ENCODE measurements at regions not wholly inside any gene's neighbourhood (a gene's known extent, or its start where the extent isn't known, plus 50 kb on each side); places are given as distances from the start of the nearest gene placed in this dataset.

DNA sequence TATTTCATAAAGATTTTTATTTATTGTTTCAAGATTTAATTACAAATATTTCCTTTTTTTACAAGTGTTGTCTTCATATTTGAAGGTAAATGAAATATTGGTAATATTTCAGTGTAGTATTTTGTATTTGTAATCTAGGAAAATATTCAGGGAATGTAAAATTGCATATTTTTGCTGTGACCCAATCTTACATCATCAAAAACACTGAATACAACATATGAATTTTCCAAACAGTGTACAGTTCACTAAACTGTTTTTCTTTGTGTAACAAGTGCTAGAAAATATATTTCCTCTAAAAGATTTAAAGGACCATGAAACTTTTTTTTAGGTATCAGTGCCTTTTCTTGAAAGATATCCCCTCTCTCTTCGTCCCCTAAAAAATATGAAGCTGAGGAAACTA, 251.9 kb upstream of the KCND2 start:
- no peaks in the 10 kb centered on the region for H4K20me1 ChIP-seq (ENCODE audit: control insufficient read depth, insufficient read depth, low read depth, low read length)
- H3K27ac ChIP-seq (ENCODE audit: low read depth, low read length) = no peak overlapping the region
- no peaks in the 10 kb centered on the region for H3F3A ChIP-seq (ENCODE audit: control insufficient read depth, insufficient read depth)
- H3K27me3 ChIP-seq (ENCODE audit: control insufficient read depth, low read length) = no peaks in the 10 kb centered on the region
- H3K36me3 ChIP-seq (ENCODE audit: control insufficient read depth, low read length) = no peaks in the 10 kb centered on the region
- H3K9me3 ChIP-seq (ENCODE audit: control insufficient read depth, insufficient read depth, low read length) = no peaks in the 10 kb centered on the region
- no peaks in the 10 kb centered on the region for H3K4me1 ChIP-seq (ENCODE audit: control insufficient read depth, low read length)
- no peak overlapping the region for H3K4me3 ChIP-seq (ENCODE audit: low read length)
- H3K9me2 ChIP-seq (replicated peaks; ENCODE audit: control insufficient read depth, low read length) = no peaks in the 10 kb centered on the region; the same call in 1 of the 2 replicates
- H3K79me2 ChIP-seq (ENCODE audit: control insufficient read depth, low read length) = no peaks in the 10 kb centered on the region
- TF ChIP-seq, protein P1, sequence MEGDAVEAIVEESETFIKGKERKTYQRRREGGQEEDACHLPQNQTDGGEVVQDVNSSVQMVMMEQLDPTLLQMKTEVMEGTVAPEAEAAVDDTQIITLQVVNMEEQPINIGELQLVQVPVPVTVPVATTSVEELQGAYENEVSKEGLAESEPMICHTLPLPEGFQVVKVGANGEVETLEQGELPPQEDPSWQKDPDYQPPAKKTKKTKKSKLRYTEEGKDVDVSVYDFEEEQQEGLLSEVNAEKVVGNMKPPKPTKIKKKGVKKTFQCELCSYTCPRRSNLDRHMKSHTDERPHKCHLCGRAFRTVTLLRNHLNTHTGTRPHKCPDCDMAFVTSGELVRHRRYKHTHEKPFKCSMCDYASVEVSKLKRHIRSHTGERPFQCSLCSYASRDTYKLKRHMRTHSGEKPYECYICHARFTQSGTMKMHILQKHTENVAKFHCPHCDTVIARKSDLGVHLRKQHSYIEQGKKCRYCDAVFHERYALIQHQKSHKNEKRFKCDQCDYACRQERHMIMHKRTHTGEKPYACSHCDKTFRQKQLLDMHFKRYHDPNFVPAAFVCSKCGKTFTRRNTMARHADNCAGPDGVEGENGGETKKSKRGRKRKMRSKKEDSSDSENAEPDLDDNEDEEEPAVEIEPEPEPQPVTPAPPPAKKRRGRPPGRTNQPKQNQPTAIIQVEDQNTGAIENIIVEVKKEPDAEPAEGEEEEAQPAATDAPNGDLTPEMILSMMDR (IDR thresholded peaks at IDR 0.05; ENCODE audit: low read depth, low read length, poor library complexity, severe bottlenecking) = no peak
- no peak for TF ChIP-seq EZH2phosphoT487 (IDR thresholded peaks at IDR 0.05; ENCODE audit: borderline replicate concordance, low read length)
- H3K4me2 ChIP-seq (ENCODE audit: low read length) = no peak overlapping the region

DNA sequence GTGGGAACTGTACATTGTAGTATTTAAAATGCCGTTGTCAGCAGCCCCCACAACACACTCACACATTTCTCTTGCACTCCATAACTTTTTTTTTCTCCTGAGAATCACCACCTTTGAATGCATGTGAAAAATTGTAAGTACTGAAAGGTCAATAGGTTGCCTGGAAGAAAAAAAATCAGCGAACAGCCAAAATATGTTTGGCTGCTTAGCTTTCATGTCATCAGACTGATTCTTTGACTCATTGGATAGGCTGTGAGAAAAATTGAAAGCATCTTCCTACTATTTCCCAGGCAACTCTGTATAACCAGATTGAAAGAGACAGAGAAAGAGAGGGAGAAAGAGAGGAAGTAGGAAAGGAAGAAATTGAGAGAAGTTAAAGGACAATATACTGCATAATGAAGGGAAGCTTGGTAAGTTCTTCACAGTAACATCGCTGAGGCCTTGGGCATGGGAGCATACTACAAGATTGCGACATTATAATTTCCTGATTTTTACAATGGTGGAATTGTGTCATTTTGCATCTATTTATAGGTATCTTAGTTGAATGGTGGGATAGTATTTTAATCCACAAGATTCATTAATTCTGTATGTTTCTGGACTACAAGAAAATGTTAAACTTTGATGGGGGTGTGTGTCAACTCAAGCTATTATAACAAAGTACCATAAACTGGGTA, 249.3 kb upstream of the KCND2 start:
- Histone ChIP-seq H3K27ac (ENCODE audit: low read depth, low read length) (no peak overlapping the region), H3K9me2 (replicated peaks; ENCODE audit: control insufficient read depth, low read length) (no peaks in the 10 kb centered on the region; the same call in 1 of the 2 replicates), H3K27me3 (ENCODE audit: control insufficient read depth, low read length) (no peaks in the 10 kb centered on the region), H3K4me3 (ENCODE audit: low read length) (no peak overlapping the region), H3K9me3 (ENCODE audit: control insufficient read depth, insufficient read depth, low read length) (no peaks in the 10 kb centered on the region), H3K79me2 (ENCODE audit: control insufficient read depth, low read length) (no peaks in the 10 kb centered on the region), H3K4me1 (ENCODE audit: control insufficient read depth, low read length) (no peaks in the 10 kb centered on the region), H3F3A (ENCODE audit: control insufficient read depth, insufficient read depth) (no peaks in the 10 kb centered on the region), H3K4me2 (ENCODE audit: low read length) (no peak overlapping the region), H4K20me1 (ENCODE audit: control insufficient read depth, insufficient read depth, low read depth, low read length) (no peaks in the 10 kb centered on the region), H3K36me3 (ENCODE audit: control insufficient read depth, low read length) (no peaks in the 10 kb centered on the region)
- TF ChIP-seq EZH2phosphoT487 (IDR thresholded peaks at IDR 0.05; ENCODE audit: borderline replicate concordance, low read length) = no peak
- TF ChIP-seq, protein P1 (IDR thresholded peaks at IDR 0.05; ENCODE audit: low read depth, low read length, poor library complexity, severe bottlenecking) = no peak

DNA sequence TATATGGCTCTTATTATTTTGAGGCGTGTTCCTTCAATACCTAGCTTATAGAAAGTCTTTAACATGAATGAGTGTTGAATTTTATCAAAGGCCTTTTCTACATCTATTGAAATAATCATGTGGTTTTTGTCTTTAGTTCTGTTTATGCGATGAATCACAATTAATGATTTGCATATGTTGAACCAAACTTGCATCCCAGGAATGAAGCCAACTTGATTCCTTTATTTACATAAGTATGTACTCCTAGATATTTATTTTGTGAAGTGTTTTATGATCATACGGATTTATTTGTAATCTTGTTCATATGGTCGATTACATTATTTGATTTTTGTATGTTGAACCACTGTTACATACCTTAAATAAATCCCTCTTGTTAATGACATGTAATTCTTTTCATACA, 244.3 kb upstream of the KCND2 start:
- Histone ChIP-seq H3K4me2 (ENCODE audit: low read length) (no peak overlapping the region), H3K79me2 (ENCODE audit: control insufficient read depth, low read length) (no peaks in the 10 kb centered on the region), H3K27ac (ENCODE audit: low read depth, low read length) (no peak overlapping the region), H4K20me1 (ENCODE audit: control insufficient read depth, insufficient read depth, low read depth, low read length) (no peaks in the 10 kb centered on the region), H3K27me3 (ENCODE audit: control insufficient read depth, low read length) (no peaks in the 10 kb centered on the region), H3K9me2 (replicated peaks; ENCODE audit: control insufficient read depth, low read length) (no peaks in the 10 kb centered on the region), H3K4me1 (ENCODE audit: control insufficient read depth, low read length) (no peaks in the 10 kb centered on the region), H3F3A (ENCODE audit: control insufficient read depth, insufficient read depth) (no peaks in the 10 kb centered on the region), H3K4me3 (ENCODE audit: low read length) (no peak overlapping the region), H3K9me3 (ENCODE audit: control insufficient read depth, insufficient read depth, low read length) (no peaks in the 10 kb centered on the region), H3K36me3 (ENCODE audit: control insufficient read depth, low read length) (no peaks in the 10 kb centered on the region)
- no peak for TF ChIP-seq EZH2phosphoT487 (IDR thresholded peaks at IDR 0.05; ENCODE audit: borderline replicate concordance, low read length)
- TF ChIP-seq, protein P1 (IDR thresholded peaks at IDR 0.05; ENCODE audit: low read depth, low read length, poor library complexity, severe bottlenecking) = no peak

All from DOHH2 (cell line).